OCI-LY1 (cell line): ENCODE measurements at regions not wholly inside any gene's neighbourhood (a gene's known extent, or its start where the extent isn't known, plus 50 kb on each side); places are given as distances from the start of the nearest gene placed in this dataset.

Experiments used
- H2AFZ ChIP-seq: fragments of 200-600 bp; sonication (generic), shearing (Covaris generic); 2 replicates; pipeline ENCODE4 v1.6.0; 2014; ENCODE audit warnings: antibody characterized with exemption, mild to moderate bottlenecking, low read length
- H3F3A ChIP-seq: fragments of 200-600 bp; sonication (generic), shearing (Covaris generic); 2 replicates; pipeline ENCODE4 v1.6.0; 2014; ENCODE audit warnings: mild to moderate bottlenecking, antibody characterized with exemption, low read length, moderate library complexity; ENCODE audit not compliant: insufficient read depth
- H3K27ac ChIP-seq: fragments of 200-600 bp; sonication (generic); 2 replicates; pipeline ENCODE4 v1.5.1; 2014; ENCODE audit warnings: low read length, mixed run types, mild to moderate bottlenecking, low read depth; ENCODE audit not compliant: poor library complexity, severe bottlenecking
- H3K27me3 ChIP-seq: fragments of 200-600 bp; sonication (generic); 2 replicates; pipeline ENCODE4 v1.6.0; 2014; ENCODE audit warnings: antibody characterized with exemption, mild to moderate bottlenecking, low read length, moderate library complexity; ENCODE audit not compliant: insufficient read depth
- H3K36me3 ChIP-seq: fragments of 200-600 bp; sonication (generic); 2 replicates; pipeline ENCODE4 v1.6.1; 2014; ENCODE audit warnings: mild to moderate bottlenecking, antibody characterized with exemption, low read length, moderate library complexity, mixed read lengths; ENCODE audit not compliant: insufficient read depth
- H3K4me1 ChIP-seq: fragments of 200-600 bp; sonication (generic); 2 replicates; pipeline ENCODE4 v1.5.1; 2014; ENCODE audit warnings: mild to moderate bottlenecking, low read length, moderate library complexity; ENCODE audit not compliant: insufficient read depth, severe bottlenecking
- H3K4me2 ChIP-seq: fragments of 200-600 bp; sonication (generic), shearing (Covaris generic); 2 replicates; pipeline ENCODE4 v1.6.1; 2014; ENCODE audit warnings: low read length
- H3K4me3 ChIP-seq: fragments of 200-600 bp; sonication (generic); 2 replicates; pipeline ENCODE4 v1.5.1; 2014; ENCODE audit warnings: low read length, low read depth, mild to moderate bottlenecking, mixed read lengths; ENCODE audit not compliant: poor library complexity, severe bottlenecking
- H3K79me2 ChIP-seq: fragments of 200-600 bp; shearing (Covaris generic); 2 replicates; pipeline ENCODE4 v1.6.1; 2016; ENCODE audit warnings: mixed run types, low read length, mixed read lengths; ENCODE audit not compliant: insufficient read depth
- H3K9ac ChIP-seq: fragments of 200-600 bp; sonication (generic), shearing (Covaris generic); 2 replicates; pipeline ENCODE4 v1.6.1; 2014; ENCODE audit warnings: mild to moderate bottlenecking, low read length, mixed read lengths
- H3K9me2 ChIP-seq: fragments of 200-600 bp; sonication (generic), shearing (Covaris generic); 2 replicates; pipeline ENCODE4 v1.6.1; 2014; ENCODE audit warnings: low read depth, mild to moderate bottlenecking, low read length, mixed read lengths
- H3K9me3 ChIP-seq: fragments of 200-600 bp; shearing (Covaris generic); 2 replicates; pipeline ENCODE4 v1.6.1; 2014; ENCODE audit warnings: low read length, mixed read lengths
- H4K20me1 ChIP-seq: fragments of 200-600 bp; sonication (generic), shearing (Covaris generic); 2 replicates; pipeline ENCODE4 v1.6.0; 2016; ENCODE audit warnings: mild to moderate bottlenecking, low read length; ENCODE audit not compliant: insufficient read depth
- EZH2 ChIP-seq: fragments of 200-600 bp; sonication (generic), shearing (Covaris generic); IDR thresholded peaks from 2 replicates; pipeline ENCODE4 v1.8.0; 2017; ENCODE audit warnings: borderline replicate concordance, mixed run types, mild to moderate bottlenecking, antibody characterized with exemption, low read length, moderate library complexity, mixed read lengths
- TF ChIP-seq, protein P1 (sequence below): fragments of 200-600 bp; sonication (generic), shearing (Covaris generic); IDR thresholded peaks from 2 replicates; pipeline ENCODE4 v1.5.1; 2017; ENCODE audit warnings: mild to moderate bottlenecking, antibody characterized with exemption, low read length, moderate library complexity, mixed read lengths

GRCh38 chr9:75826314-75826713 is 64.2 kb upstream of the PCSK5 start:
- Histone ChIP-seq H3K36me3 (no peaks in the 10 kb centered on the region), H3K9ac (no peak overlapping the region), H3K4me1 (peaks cover 11% of the 10 kb centered on the region), H3F3A (no peaks in the 10 kb centered on the region), H2AFZ (no peak overlapping the region), H3K27me3 (0 out of 2 replicates have a peak, but pooled peaks cover 3% of the 10 kb centered on the region), H3K27ac (no peak overlapping the region), H3K4me2 (no peak overlapping the region), H3K9me2 (no peaks in the 10 kb centered on the region), H3K4me3 (no peak overlapping the region), H4K20me1 (no peaks in the 10 kb centered on the region), H3K79me2 (no peaks in the 10 kb centered on the region), H3K9me3 (no peaks in the 10 kb centered on the region; the same call in 1 of the 2 replicates)
- TF ChIP-seq, protein P1, sequence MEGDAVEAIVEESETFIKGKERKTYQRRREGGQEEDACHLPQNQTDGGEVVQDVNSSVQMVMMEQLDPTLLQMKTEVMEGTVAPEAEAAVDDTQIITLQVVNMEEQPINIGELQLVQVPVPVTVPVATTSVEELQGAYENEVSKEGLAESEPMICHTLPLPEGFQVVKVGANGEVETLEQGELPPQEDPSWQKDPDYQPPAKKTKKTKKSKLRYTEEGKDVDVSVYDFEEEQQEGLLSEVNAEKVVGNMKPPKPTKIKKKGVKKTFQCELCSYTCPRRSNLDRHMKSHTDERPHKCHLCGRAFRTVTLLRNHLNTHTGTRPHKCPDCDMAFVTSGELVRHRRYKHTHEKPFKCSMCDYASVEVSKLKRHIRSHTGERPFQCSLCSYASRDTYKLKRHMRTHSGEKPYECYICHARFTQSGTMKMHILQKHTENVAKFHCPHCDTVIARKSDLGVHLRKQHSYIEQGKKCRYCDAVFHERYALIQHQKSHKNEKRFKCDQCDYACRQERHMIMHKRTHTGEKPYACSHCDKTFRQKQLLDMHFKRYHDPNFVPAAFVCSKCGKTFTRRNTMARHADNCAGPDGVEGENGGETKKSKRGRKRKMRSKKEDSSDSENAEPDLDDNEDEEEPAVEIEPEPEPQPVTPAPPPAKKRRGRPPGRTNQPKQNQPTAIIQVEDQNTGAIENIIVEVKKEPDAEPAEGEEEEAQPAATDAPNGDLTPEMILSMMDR, result no peak
- no peak for TF ChIP-seq EZH2

GRCh38 chr9:75830303-75830702 is 60.2 kb upstream of the PCSK5 start:
- no peak overlapping the region for H3K27ac ChIP-seq
- no peak overlapping the region for H2AFZ ChIP-seq
- no peak overlapping the region for H3K4me2 ChIP-seq
- no peaks in the 10 kb centered on the region for H4K20me1 ChIP-seq
- TF ChIP-seq, protein P1, result no peak
- TF ChIP-seq EZH2, result no peak
- no peaks in the 10 kb centered on the region for H3K36me3 ChIP-seq
- H3K79me2 ChIP-seq, result no peaks in the 10 kb centered on the region
- no peaks in the 10 kb centered on the region for H3K9me2 ChIP-seq
- H3K9ac ChIP-seq, result no peak overlapping the region
- no peak overlapping the region for H3K4me3 ChIP-seq
- H3K27me3 ChIP-seq, result no peaks in the 10 kb centered on the region
- H3K9me3 ChIP-seq, result no peaks in the 10 kb centered on the region; the same call in 1 of the 2 replicates
- H3F3A ChIP-seq, result no peaks in the 10 kb centered on the region
- H3K4me1 ChIP-seq, result peaks cover 7% of the 10 kb centered on the region

DNA sequence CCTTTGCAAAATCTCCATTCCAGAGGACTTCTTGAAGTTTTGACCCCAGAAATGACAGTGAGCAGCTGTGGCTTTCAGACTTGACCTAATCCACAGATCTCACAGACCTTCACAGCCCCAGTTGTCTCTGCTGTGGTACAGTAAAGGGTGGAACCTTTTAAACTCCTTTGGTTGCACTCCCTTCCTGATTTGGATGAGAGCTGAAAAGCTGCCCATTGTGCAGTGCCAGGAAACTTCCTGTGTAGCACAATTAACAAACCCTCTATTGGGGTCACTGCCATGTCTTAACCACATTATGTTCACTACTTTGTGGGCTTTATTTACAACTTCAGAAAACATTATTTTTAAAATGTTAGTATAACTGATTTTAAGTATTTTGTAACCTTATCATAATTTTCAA is 56.7 kb upstream of the PCSK5 start:
- Histone ChIP-seq H3K4me3 (no peak overlapping the region), H3K4me2 (no peak overlapping the region), H3K79me2 (no peaks in the 10 kb centered on the region), H3K9ac (no peak overlapping the region), H3K9me2 (no peaks in the 10 kb centered on the region), H3K27me3 (no peaks in the 10 kb centered on the region), H4K20me1 (no peaks in the 10 kb centered on the region), H3F3A (no peaks in the 10 kb centered on the region), H3K27ac (no peak overlapping the region), H2AFZ (no peak overlapping the region), H3K4me1 (no peaks in the 10 kb centered on the region), H3K9me3 (no peaks in the 10 kb centered on the region; the same call in 1 of the 2 replicates), H3K36me3 (no peaks in the 10 kb centered on the region)
- TF ChIP-seq, protein P1, result no peak
- no peak for TF ChIP-seq EZH2
